Cerebellar cortex (tissue), 1 donor: ENCODE measurements at regions not wholly inside any gene's neighbourhood (a gene's known extent, or its start where the extent isn't known, plus 50 kb on each side); places are given as distances from the start of the nearest gene placed in this dataset.
A peak's percentile ranks its signal among the peaks of the same experiment; 100 is the strongest.
"Not testable (repeated sequence)": the region's sequence is repeated elsewhere in the genome, so short reads cannot be mapped to it uniquely, and the experiment has no call there.

Source experiments
- DNase-seq: peaks from one replicate; pipeline ENCODE4 v3.0.0-alpha.2; 2015; ENCODE audit warnings: low spot score

- DNase-seq = no peak
These were observed 184.1 kb downstream of the DIRAS2 start for GRCh38 chr9:90458485-90458884.

DNA sequence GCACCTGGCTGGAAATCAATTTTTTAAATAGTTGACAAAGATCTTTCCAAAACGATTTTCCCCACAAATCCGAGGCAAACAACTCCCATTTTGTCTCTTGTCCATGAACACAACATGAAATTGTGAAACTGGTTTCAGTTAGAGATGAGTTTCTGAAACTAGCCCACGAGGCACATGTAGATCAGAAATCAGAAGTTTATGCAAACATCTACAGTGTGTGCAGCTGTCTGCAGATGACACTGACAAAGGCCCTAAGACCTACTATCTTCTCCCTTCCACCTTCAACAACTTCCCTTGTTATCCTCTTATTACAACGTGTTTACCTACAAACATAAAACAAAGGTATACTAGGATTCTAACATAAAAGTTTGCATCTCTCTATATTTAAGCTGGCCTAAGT is 183.3 kb downstream of the DIRAS2 start:
- DNase-seq = no peak

- DNase-seq = peak; percentile 23
These were observed 182.4 kb downstream of the DIRAS2 start for GRCh38 chr9:90460220-90460619.

- DNase-seq = no peak
These were observed 177.6 kb downstream of the DIRAS2 start for GRCh38 chr9:90464978-90465377.

GRCh38 chr9:90466441-90466840 is 176.2 kb downstream of the DIRAS2 start:
- DNase-seq = peak; percentile 50

DNA sequence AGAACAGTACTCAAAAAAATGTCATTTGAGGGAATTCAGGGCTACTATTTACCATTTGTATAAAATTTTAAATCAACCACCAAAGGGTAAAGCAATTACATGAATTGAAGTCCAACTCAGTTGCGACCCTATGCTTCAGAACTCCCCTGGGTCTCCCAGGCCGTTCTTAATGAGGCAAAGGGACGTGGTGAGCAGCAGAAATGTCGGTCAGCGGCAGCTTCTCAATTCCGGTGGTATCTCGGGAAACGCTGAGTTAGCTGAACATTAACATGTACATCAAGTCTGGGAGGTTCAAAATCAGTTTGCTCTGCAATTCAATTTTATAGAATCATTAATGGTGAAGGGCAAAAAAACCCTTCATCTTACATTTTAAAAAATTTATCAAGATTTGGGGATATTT is 173.2 kb downstream of the DIRAS2 start:
- no peak for DNase-seq

DNA sequence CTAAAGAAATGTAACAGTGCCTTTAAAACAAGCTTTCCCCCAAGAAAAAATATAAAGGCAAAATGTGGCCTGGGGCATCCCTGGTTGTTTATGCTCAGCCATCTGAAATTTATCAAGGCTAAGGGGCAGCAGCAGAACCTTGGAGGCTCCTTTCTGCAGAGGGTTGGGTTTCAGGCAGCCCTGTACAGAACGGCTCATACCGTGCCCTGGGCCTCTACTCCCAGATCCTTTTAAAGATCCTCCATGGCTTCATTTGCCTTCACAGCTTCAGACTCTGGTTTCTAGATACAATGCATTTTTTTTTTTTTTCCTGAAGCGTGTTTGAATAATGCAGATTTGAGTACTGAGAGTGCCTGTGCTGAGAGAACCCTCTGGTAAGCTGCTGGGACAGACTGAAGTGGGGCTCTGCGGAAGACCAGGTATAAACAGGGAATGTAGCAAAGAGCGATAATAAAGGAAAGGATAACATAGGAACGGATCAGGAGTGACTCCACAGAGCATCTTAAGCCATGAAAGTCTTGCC is 172.7 kb downstream of the DIRAS2 start:
- no peak for DNase-seq

- DNase-seq = no peak
These were observed 166.6 kb downstream of the DIRAS2 start for GRCh38 chr9:90476058-90476457.

DNA sequence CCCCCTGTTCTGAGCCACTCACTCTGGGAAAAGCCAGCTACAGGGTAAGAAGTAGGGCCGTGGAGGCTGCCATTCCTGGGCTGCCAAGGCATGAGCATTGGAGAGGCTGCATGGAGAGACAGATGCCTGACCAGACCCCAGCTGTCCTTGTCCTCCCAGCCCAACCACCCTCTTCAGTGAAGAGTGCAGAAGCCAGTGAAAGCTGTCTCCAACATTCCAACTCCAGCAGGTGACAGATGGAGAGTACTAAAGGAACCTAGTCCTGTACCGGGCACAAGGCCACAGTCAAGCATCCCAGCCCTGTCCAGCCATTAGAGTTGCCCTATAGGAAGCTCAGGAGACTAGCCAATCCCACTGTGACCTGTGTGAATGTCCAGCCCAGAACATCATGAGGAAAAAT is 165.1 kb downstream of the DIRAS2 start:
- peak; percentile 84 for DNase-seq

DNA sequence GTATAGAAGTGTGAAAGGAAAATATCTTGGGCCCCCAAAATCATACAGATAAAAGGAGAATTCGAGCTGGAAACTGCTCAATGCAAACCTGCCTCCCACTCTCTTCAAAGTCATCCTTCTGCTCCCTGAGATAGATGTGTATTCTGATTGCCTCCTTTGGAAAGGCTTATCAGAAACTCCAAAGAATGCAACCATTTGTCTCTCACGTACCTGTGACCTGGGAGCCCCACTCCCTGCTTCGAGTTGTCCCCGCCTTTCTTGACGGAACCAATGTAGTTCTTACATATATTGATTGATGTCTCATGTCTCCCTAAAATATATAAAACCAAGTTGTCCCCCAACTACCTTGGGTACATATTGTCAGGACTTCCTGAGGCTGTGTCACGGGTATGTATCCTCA is 163.8 kb downstream of the DIRAS2 start:
- no peak for DNase-seq

DNA sequence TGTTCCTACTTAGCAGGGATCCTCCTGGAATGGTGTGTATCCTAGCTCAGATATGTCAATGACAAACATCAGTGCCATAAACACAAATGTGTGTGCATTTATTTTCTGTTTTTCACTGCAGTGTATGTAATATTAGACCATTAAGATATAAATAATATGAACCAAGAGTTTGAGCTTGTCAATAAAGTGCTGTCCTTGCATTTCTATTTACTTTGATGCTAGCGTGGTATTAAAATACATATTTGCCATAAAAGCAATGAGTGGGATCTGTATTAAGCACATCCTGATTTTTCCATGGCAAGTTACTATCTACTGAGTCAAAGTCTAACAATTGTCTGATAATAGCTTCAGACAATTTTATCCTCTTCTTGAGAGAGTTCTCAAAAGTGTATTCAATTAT is 157.6 kb downstream of the DIRAS2 start:
- no peak for DNase-seq

DNA sequence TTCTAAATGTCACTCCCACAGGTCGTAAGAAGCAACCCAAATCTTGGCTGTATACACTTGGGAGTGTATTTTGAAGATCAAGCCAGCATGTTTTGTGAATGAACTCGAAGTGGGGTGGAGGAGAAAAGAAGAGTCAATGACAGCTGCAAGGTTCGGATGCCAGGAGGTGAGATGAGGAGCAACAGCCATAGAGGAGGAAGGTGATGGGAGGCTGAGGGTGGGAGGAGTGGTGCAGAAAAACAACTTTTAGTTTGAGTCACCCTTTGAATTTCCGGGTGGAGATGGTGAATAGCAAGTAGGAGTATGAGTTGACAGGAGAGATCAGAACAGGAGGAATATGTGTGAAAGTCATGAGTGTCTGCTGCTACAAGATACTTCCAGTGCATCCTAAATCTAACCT is 153.6 kb downstream of the DIRAS2 start:
- no peak for DNase-seq

DNA sequence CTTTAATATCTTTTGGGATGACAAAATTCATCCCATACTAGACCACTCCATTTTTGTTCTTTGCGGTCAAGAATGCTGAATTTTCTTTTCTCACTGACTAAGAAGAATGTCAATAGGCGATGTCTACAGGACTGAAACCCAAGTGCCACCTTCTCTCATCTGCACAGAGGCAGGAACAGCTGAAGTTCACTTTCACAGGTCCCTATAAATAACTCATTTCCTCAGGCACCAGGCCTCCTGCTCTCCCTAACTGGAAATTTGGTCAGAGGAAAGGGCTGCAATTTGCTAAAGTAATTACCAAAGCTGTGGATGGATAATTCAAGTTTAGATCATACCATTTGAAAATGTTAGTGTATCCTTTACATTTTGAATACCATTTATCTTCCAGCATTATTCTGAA is 142.9 kb downstream of the DIRAS2 start:
- DNase-seq = no peak

DNA sequence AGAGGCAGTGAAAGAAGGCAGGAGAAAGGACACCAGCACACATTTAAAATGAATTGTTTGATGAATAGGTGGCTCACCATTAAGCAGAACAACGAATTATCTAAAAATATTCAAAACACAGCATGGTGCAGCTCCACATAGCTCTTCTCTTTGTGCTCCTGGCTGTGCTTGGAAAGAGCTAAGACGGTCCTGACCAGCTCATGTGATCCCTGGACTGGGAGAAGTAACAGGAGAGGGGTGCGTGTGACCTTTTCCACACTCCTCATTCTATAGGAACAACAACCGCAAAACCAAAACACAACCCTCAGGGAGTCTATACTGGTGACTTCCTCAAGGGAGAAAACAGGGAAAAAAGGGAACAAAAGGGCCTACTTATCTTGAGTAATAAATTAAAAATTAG is 140.5 kb downstream of the DIRAS2 start:
- DNase-seq = no peak

DNA sequence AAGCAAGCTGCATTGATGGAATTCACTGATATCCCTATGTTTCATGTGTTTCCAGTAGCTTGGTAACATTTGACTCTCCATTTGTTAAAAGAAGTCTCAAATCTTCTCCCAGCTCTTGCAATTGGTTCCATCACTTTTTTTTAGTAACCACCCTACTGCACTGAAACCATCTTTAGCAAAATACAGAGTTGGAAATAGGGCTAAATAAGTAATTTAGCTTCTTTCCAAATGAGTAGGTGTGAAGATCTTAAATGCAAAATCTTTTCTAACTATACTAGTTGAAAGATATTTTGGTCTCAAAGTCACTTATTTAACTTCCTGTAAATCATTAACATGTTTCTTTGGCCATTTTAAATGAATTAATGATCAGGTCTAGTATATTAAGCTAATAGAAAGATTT is 138.1 kb downstream of the DIRAS2 start:
- DNase-seq = no peak

DNA sequence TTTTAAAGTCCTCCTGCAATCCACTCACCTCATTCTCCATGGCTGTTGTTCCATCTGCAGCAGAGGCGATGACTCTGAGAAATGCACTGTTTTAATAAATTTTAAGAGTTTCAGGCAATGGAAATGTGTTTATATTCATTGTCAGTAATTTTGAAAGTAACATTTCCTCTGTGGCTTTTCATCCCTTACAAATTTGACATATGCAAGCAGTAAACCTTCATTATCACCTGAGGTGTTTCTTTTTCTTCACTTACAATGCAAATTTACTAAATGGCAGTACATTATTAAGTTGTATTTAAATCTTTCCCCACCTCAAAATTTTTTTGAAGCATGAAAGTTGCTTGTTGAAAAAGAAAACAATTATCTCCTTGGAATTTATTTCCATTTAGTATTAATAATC is 136.9 kb downstream of the DIRAS2 start:
- DNase-seq = no peak

DNA sequence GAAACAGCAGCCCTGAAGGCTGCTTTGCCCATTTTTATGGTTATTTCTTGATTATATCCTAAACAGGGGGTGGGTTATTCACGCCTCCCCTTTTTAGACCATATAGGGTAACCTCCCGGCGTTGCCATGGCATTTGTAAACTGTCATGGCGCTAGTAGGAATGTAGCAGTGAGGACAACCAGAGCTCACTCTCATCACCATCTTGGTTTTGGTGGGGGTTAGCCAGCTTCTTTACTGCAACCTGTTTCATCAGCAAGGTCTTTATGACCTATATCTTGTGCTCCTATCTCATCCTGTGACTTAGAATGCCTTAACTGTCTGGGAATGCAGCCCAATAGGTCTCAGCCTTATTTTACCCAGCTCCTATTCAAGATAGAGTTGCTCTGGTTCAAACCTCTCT is 136.2 kb downstream of the DIRAS2 start:
- DNase-seq = not testable (repeated sequence)

- no peak for DNase-seq
These were observed 135.0 kb downstream of the DIRAS2 start for GRCh38 chr9:90507621-90508020.

DNA sequence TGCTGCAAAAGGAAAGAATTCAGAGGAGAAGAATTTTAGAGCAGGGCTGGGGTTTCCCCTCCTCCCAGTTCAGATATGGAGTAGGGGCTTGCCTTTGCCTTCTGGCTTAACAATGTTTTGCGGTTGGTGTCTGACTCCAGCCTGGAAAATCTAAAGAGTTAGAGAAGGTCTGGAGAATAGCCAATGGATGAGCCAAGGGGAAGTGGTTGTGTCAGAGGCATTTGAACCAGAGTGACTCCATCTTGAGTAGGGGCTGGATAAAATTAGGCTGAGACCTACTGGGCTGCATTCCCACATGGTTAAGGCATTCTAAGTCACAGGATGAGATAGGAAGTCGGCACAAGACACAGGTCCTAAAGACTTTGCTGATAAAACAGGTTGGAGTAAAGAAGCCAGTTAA is 133.7 kb downstream of the DIRAS2 start:
- DNase-seq = no peak

DNA sequence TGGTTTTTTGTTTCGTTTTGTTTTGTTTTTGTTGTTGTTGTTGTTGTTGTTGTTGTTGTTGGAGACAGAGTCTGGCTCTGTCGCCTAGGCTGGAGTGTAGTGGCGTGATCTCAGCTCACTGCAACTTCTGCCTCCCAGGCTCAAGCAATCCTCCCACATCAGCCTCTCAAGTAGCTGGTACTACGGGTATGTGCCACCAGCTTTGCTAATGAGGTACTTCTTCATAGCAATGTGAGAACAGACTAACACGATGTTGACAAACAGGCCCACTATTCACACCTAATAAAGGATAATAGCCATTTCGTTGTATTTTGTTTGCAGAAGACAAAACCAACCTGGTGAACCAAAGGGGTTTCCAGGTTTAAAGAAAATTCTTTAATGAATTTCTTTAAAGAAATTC is 130.9 kb downstream of the DIRAS2 start:
- DNase-seq = no peak

DNA sequence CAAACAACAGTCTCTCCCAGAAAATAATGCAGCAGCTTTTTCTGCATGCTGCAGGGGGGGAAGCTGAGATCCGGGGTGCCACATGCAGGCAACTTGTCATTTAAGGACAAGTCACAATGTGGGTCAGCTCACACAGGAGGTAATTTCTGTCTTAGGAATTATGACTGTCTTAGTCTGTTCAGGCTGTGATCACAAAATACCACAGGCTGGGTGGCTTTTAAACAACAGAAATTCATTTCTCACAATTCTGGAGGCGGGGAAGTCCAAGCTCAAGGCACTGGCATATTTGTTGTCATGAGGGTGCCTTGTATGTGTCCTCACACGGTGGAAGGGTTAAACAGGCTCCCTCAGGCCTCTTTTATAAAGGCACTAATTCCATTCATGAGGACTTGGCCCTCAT is 127.7 kb downstream of the DIRAS2 start:
- no peak for DNase-seq

DNA sequence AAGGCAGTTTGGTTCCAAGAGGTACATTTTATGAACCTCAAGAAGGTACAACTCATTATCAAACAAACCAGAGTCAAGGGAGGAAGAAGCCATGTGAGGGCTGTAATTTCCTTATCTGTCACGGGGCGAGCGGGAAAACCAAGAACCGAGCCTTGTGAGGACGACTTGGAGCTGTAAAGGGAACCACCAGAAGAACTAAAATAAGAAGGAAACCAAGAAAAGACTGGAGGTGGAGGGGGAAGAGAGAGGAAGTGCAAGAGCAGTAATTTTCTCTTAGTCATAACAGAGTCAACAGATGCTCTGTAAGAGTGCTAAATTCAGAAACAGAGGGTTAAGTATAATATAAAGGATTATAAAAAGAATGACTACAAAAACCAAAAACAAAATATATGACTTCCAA is 127.1 kb downstream of the DIRAS2 start:
- DNase-seq = no peak

DNA sequence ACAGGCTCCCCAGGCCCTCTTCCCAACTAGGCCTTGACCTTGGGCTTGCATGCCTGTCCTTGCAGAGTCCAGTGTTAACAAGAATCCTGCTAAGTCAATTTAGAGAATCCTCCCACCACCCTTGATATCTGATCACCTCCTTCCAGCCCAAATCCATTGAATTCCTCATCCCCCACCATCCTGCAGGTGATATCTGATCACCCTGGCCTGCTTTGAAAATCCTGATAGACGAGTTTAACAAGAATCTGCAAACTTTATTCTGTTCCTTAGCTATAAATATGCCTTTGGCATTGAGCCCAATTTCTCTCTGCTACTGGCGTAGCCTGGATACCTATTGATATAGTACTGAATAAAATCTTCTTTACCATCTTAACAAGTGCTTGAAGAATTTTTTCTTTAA is 125.5 kb downstream of the DIRAS2 start:
- DNase-seq = no peak

DNA sequence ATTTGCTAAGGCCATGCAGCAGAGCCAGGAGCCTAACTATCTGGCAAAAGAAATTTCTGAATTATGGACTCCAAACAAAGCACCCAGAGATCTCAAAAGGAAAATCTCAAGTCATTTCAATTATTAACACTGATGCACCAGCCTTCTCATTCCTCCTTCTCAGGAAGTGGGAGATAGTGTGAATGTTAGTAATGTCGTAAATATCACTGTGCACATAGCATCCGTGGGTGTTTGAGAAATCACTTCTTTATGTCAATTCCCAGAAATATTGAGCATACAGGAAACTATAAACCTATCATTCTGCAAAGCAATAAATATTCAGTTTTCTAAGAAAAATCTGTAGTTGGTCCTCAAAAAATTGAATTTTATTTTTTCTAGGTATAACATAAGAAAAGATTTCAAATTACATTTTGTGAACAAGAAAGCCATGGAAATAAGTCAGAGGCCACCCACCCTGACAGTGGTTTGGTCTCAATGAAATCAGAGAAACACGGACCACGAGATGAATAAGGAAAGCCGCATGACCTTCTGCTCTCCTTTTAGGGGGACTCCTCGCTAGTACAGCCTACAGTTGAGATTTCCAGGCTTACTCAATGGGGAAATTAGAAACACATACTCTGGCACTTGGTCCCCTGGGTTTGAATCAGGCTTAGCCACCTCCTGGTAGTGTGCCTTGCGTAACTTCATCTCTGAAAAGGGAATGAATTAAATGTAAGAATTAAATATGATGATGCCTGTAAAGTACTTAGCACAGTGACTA is 120.6 kb downstream of the DIRAS2 start:
- DNase-seq = no peak
